ENCODE measurements at regions not wholly inside any gene's neighbourhood (a gene's known extent, or its start where the extent isn't known, plus 50 kb on each side); places are given as distances from the start of the nearest gene placed in this dataset.

- TF ChIP-seq CTCF (conservative IDR thresholded peaks at IDR 0.05; ENCODE audit: low read depth, low read length) (no peak), EZH2 (IDR thresholded peaks at IDR 0.05; ENCODE audit: low read length, unreplicated experiment) (no peak), EZH2phosphoT487 (IDR thresholded peaks at IDR 0.05; ENCODE audit: borderline replicate concordance, low read length) (no peak)
These were observed 113.6 kb upstream of the PTPN1 start for GRCh38 chr20:50396623-50397022.
